Stimulated activated CD8-positive, alpha-beta memory T cell treated with anti-CD3 and anti-CD28 coated beads, Interleukin-15, amount 100 ng/mL, for 48 hours (primary cell): ENCODE measurements at regions not wholly inside any gene's neighbourhood (a gene's known extent, or its start where the extent isn't known, plus 50 kb on each side); places are given as distances from the start of the nearest gene placed in this dataset.

Source experiments
- DNase-seq, 2 donors: peaks; one replicate each; pipeline ENCODE4 v3.0.0-alpha.2; 2020; ENCODE audit warnings: low read depth in 2 of 2

DNA sequence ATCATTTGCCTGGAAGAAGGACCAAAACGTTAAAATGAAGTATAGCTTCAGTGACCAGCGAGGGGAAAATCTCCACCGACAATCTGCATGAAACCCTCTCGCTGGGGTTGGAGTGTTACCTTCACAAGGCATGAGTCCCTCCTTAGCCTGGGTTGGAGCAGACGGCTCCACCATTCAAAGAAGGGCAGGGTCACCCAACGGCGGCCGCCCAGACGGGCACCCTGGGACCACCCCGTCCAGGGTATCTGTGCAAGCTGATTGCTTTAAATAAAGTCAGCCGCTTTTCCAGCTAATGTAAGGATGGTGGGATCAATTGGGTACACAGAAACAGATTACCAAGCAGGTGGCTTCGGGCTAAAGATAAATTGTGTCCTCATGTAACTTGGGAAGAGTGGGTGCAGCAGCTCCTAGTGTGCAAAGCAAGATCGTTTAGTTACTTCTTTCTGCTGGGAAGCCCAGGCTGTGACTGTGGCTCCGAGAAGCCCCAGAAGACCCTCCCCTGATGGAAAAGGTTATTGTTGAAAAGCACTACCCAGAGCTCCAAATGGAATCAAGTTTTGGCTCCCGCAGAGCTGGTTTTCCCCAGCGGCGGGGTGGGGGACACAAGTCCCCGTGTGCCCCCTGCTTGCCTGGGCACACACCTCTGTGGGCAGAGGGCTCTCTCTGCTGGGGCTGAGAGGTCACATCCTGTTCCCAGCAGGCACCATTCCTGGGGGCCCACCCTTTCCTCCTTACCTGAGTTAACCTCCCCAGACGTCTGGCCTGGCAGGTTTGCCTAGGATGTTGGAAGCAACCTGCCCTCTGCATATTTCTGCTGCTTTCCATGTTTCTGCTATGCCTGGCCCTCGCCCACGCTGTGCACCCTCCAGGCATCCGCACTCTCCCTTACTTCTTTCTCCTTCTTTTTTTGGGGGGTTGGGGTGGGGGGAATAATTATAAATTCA lies 318.6 kb upstream of the DIO3 start:
- DNase-seq: no peak

DNA sequence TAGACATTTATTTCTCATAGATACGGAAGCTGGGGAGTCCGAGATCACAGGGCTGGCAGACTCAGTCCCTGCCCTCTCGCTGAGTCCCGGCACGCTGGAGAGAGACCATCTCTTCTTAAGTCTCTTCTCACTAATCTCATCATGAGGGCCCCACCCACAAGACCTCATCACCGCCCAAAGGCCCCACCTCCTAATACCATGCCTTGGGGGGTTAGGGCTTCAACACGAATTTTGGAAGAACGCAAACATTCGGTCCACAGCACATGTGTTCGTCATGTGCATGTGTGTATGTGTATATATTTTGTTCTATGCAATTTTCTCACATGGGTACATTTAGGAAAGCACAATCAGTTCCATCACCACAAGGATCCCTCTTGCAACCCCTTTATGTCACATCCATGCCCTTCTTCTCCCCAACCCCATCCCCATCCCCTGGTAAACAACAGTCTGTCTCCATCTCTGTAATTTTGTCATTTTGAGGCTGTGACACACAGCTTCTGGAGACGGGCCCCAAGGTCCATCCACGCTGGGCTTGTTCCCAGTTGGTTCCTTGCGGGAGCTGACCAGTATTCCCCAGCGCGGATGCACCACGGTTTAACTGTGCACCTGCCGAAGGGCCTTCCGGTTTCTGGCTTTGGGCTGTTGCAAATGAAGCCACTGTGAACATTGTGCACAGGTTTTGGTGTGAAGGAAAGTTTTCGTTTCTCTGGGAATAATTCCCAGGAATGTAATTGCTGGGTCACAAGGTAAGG lies 317.5 kb upstream of the DIO3 start:
- no peak for DNase-seq

DNA sequence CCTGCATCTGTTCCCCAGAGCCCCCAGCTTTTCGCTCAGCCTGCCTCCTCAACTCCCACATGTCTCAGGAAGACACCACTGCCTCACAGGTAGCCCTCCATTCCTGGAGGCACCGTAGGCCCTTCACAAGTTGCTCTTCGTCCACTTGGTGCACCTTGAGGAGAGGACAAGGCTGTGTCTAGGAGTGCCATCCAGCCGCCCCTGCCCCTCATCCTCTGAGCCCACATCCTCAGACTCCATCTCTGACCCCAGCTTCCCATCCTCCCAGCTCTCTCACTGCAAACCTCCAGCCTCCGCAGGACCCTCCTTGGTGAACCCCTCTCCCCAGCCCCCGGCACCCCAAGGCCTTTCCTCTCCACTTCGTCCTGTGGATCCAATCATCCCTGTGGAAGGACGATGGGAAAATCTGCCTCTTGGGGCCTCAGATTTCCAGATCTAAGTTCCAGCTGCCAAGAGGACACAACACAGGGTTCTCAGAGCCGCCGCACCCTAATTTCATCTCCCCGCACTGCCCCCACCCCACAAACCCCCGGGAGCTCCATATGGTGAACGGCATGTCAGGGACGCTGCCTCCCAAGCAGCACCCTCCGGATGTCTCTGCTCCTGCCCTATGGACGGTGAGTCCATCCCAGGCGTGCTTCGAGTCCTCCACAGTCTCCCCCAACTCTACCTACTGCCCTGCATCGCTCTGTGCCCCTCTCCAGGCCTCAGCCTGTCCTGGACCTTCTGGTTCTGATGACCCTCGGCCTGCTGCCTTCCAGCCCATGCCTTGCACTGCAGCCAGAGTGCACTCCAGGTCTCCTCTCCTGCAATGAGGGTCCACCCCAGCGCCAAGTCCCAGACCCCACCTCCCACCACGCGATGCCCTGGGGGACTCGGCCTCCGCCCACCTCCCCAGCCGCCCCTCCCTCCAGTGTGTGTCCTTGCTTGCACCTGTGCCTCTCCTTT lies 314.1 kb upstream of the DIO3 start:
- no peak for DNase-seq

DNA sequence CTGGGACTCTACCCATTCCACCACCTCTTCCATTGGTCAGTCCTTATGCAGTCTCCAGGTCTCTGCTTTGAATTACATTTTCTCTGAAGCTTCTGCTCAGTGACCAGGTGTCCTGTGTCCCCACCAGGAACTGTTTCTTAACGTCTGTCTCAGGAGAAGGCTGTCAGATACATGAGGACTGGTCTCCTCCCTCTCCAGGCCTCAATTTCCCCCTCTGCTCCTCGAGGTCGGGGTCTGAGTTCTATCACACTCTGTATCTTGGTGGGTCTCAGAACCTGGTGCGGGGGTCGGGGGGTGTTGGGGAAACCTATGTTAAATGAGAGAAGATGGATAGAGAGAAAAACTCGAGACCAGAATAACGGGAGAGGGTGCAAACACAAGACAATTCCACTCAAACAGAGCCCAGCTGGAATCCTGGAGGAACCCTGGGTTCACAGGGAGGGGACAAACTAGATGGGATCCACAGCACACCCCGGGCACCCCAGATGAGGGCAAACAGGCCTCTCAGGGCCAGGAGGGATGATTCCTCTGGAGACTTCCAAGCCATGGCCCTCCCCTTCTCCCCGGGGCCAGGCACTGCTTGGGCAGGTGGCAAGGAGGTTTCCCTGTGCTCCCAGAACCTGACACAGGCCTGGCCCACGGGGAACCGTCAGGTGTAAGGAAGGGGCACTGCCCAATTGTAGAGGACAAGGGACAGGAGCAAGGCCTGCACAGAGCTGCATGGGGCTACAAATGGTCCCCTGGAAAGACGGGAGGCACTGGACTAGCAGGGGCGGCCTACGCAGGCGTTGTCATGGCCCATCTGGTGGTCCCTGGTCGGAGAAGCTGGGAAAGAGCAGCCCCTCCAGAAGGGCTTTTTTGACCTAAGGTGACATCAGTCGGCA lies 313.2 kb upstream of the DIO3 start:
- no peak for DNase-seq

DNA sequence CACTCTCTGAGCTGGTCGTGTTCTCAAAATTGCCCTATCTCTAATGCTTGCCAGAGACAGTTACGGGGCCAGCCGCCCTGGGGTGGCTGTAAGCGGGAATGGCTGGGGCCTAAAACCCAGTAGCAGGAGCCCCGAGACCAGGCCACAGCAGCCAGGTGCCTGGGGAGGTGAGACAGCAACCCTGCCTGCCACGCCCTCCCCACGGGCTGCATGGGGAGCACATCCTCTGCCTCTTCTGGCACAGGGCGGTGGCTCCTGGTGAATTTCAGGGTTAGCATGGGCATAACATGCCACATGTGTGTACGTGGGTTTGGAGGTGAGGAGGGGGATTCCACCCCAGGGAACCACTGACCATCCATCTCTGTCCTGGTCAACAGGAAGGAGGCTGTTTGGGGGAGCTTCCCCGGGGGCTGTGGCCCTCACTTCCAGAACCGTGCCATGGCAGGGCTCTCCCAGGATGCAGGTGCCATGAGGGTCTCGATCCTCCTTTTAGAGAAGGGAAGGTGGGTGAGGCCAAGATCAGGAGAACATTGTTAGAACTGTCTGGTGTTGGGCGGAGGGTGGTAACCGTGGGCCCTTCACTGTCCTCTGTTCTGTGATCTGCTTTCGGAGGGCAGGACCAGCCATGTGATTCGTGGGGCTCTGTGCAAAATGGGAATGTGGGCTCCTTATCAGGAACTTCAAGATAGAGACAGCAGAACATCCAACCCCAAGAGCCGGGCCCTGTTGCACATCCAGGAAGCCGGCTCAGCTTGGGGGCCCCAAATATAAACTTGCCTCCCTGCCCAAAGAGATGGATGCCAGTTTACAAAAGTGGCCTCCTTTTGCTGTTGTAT lies 312.2 kb upstream of the DIO3 start:
- DNase-seq: no peak

DNA sequence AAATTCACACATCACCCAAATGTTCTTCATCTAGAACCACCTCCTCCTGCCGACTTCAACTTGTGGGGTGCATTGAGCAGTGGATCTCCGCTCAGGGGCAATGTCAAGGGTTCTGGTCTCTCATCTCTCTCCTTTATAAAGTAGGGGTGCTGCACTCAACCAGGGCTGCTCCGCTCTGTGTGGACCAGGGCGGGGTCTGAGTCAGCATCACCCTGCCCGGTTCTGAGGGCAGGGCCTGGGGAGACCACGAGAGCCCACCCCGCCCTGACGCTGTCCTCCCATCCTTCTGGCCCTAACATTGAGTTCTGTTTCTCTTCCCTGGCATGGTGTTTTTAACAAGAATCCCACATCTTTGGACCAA lies 311.6 kb upstream of the DIO3 start:
- no peak for DNase-seq

DNA sequence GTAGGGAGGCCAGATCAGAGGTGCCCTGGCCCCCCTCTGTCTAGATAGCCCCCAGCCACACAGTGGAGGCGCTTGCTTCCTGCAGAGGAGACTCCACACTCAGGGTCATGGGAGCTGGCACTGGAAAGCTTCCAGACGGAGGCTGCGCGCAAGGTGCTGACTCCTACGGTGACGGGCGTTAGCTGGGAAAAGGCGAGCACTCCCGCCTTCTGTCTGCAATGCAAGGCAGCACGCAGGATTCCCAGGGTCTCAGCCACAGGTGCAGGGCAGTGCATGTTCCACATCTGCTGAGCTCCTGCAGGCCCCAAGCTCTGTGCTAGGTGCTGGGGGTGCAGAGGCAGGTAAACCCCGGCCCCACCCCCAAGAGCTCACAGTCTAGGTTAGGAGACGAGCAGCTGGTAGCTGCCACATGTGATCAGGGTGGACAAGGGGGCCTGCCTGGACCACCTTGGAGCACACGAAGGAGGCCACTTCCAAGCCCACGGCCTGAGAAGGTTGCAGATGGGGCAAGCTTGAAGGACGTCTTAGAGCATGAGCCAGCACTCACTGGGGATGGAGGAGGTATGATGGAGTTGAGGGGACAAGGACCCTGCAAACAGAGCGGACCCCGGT lies 310.9 kb upstream of the DIO3 start:
- DNase-seq: no peak

DNA sequence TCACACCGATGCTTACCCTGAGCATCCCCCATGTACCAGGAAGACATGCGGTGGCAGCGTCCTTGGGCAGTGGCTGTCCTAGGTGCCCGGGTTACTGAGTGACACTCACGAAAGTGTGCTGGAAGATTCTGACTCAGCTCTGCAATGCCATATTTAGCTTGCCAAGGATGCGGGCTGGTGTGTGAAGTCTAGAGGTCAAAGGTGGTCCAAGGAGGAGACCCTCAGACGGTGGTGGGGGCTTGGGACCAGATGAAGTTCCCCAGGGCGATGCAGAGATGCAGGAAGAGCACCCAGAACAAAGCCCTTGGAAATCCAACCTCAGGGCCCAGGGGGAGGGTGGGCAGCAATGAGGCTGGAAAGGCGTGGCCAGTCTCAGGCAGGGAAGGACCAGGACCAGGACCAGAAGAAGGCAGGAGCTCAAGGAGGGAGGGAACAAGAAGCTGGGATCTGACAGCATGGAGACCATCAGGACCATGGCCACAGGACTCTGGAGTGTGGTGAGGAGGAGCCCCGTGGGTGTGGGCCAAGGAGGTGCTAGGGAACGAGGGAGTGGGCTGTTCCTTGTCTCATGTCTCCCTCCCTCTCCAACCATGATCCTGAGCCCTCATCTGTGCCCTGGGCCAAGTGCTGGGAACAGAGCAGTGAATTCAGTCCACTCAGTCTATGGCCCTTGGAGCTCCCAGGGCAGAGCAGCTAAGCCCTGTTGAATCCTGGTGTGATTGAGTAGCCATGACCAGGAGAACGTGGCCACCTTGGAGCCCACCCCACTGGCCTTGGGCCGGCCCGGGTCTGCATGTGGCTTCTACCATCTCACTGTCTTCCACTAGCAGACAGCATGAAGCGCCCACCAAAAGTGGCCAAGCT lies 310.1 kb upstream of the DIO3 start:
- no peak for DNase-seq

DNA sequence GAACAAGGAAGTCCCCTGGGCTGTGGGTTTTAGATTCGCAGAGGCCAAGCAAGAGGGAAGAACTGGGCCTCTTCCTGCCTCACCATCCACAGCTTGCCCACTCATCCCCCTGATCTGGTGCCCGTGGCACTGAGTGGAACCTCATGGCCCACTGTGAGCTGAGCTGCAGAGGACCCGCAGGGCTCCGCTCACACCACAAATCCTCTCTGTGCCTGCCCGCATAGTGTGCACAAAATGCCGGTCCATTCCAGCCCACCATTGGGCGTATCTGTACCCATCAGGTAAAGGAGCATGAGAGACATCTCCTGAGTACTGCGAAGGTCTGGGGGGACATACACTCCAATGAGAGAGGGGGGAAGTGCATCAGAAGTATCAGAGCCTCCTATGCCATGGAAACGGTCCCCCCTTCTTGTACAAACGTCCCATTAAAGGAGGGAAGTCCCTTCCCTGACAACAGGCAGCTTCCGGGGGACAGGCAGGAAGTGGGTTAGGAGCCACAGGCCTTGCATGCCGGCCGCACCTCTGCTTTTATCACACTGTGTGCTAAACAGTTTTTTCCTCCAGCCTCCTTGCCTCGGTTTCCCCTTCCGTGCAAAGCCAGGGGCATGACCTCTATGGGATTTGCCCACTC lies 309.4 kb upstream of the DIO3 start:
- DNase-seq: no peak

DNA sequence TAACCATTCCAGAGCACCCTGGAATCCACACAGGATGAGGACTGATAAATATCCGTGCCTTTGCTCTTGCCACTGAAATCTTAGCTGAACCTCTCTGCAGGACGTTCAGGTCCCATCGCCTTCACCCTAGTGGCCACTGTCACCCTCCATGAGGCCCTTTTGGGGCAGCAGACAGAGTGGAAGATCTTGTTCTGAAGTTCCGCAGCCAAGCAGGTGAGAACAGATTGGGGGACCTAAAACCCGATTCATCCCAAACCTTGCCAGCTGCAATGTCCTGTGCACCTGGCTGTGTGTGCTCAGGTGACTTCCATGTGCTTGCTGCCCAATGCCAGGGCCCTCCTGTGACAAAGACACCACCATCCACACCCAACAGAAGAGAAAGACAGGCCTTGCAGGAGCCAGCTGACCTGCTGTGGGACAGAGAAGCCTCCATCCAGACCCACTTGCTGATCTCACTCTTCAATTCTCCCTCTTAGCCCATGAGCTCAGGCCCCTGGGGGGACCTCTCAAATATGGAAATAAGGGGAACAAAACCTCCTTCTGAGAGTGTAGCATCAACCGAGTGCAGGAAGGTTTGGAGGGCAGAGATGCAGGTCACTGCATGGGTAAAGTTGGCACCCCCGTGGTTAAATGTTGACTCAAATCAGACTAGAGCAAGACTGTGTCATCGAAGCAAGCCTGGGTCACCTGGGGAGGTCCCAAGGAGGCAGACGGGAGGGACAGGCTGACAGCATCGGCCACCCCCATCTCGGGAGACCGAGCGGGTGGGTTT lies 308.7 kb upstream of the DIO3 start:
- DNase-seq: no peak

DNA sequence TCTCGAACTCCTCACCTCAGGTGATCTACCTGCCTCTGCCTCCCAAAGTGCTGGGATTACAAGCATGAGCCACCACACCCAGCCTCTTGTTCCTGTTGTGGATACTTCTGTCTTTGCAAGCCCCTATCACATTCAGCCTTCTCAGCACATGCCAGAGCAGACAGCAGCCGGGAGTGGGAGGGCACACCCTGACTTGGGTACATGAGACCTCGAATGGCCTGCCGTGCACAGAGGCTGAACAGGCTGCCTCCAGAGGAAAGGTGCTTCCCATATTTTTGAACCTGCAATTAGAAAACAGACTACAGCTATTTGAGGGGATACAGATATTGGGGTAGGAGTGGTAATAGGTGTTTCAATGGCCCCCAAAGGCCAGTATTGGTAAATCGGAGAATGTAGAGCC lies 307.3 kb upstream of the DIO3 start:
- DNase-seq: no peak

DNA sequence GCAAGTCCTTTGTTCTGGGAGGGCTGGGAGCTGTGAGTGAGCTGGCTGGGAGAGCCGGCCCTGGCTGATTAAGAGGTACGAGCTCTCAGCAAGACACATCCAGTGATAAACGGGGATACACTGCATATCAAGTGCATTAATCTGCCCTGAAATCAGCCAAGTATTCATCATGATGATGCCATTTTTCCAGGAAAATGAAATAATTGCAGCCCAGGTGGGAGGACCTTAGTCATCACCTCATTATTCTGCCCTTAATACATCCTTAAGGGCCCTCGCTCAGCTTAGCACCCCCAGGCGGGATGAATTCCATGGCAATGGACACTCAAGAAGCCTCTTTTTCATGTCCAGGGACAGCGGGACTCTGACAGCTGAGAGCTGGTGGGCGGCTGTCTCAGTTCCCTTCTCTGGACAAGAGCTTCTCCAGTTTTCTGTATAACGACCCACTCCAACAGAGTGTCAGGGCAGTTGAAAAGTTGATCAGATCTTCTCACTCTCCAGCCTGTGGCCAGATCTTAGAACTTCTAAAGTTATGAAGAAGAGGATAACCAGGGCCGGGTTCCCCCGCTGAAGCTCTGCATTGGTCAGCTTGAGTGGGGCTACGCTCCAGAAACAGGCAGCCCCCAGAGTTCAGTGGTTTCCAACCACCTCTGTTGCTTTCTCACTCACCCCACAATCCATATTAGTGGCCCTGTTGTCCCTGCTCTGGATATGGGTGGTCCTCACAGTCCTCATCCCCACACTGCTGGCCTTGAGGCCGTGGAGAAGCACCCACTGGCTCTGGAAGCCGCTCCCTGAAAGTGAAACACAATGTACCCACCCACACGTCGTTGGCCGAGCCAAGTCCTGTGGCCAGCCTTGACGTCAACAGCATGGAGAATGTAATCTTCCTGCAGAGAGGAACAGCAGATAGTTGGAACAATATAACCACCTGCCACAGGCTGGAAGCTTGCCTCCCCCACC lies 306.2 kb upstream of the DIO3 start:
- no peak for DNase-seq

DNA sequence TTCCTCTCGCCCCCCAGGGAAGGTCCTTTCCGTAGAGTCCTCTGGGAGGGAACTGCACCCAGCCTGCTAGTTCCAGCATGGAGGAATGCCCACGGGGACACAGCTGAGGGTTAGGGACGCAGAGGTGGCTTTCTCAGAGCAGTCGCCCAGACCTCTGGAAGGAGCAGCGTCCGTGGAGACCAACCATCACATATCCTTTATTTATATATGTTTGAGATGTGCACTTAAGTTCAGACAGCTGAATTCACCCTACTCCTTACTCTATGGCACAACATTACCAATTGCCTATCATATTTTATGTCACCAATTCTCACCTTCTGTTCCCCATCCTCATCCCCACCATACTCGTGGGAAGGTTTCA lies 305.6 kb upstream of the DIO3 start:
- no peak for DNase-seq

DNA sequence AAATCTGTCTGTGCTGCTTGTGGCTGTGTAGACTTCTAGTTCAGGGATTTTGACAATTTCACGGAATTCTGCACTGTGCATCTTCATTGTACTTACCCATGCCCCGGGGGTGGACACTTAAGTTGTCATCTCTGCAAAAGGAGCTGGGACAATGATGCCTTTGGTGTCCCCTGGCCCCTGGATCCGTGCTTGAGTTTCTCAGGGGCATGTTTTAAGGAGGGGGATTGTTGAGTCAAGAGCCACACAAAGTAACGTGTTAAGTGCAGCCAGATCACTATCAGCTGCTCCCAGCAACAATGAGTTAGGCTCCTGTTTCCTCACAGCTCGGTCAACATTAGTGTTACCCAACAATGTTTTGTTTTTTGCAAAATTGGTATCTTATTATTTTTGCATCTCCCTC lies 305.0 kb upstream of the DIO3 start:
- no peak for DNase-seq

DNA sequence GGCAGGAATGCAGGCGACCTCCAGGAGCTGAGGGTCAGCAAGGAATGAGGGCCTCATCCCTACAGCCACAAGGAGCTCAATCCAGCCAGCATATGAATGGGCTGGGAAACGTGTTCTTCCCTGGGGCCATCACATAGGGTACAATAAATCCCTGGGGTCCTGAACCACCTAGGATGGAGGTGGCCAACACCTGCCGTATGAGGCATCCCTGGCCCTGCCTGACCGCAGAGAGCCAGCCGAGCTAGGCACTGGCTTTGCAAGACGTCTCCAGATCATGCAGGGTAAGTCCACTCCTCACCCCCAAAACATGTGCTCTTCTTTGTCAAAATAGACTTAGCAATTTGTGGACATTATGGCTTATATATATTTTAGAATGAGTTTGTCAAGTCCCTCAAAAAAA lies 303.7 kb upstream of the DIO3 start:
- DNase-seq: no peak

DNA sequence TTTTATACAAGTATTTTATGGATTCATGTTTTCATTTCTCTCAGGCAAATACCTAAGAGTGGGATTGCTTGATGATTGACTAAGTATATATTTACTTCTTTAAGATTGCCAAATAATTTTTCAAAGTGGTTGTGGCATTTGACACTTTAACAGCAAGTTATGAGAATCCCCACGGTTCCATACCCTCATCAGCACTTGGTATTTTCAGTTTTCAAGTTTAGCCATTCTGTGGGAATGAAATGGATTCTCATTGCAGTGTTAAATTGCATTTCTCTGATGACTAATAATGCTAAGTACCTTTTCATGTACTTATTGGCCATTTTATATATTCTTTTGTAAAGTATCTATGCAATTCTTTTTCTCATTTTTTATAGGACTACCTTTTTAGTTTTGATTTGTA lies 301.5 kb upstream of the DIO3 start:
- no peak for DNase-seq
